Small intestine (tissue), 7 donors: ENCODE measurements at regions not wholly inside any gene's neighbourhood (a gene's known extent, or its start where the extent isn't known, plus 50 kb on each side); places are given as distances from the start of the nearest gene placed in this dataset.

ENCODE experiments used
- DNase-seq, 2 donors: peaks; one replicate each; pipeline versions ENCODE4 v3.0.0 to v3.0.0-alpha.2; 2013
- FAIRE-seq: peaks from 2 replicates; lab custom pipeline; 2012; peaks lifted over from hg19 to GRCh38; lab: Jason Lieb, UNC
- H3K27ac ChIP-seq, 3 donors: one replicate each; pipeline ENCODE4 v1.5.1; 2013; ENCODE audit warnings: low read length in 2 of 3, mild to moderate bottlenecking in 2 of 3, control low read depth in 1 of 3, inconsistent platforms in 1 of 3, low read depth in 1 of 3, moderate library complexity in 1 of 3
- H3K27me3 ChIP-seq, 3 donors: one replicate each; pipeline ENCODE4 v1.6.1; 2013; ENCODE audit warnings: low read length in 3 of 3, inconsistent platforms in 1 of 3; ENCODE audit not compliant: control insufficient read depth in 3 of 3, insufficient read depth in 3 of 3
- H3K36me3 ChIP-seq, 3 donors: one replicate each; pipeline ENCODE4 v1.6.1; 2013; ENCODE audit warnings: low read length in 3 of 3, inconsistent platforms in 1 of 3, low read depth in 1 of 3, mild to moderate bottlenecking in 1 of 3, moderate library complexity in 1 of 3; ENCODE audit not compliant: control insufficient read depth in 3 of 3, insufficient read depth in 2 of 3
- H3K4me1 ChIP-seq, 3 donors: one replicate each; pipeline ENCODE4 v1.6.1; 2013; ENCODE audit warnings: low read length in 2 of 3, inconsistent platforms in 1 of 3, low read depth in 1 of 3, mild to moderate bottlenecking in 1 of 3, moderate library complexity in 1 of 3; ENCODE audit not compliant: control insufficient read depth in 3 of 3, insufficient read depth in 2 of 3
- H3K4me3 ChIP-seq, 3 donors: one replicate each; pipeline ENCODE4 v1.5.1; 2013; ENCODE audit warnings: low read length in 3 of 3, control low read depth in 1 of 3, inconsistent platforms in 1 of 3, low read depth in 1 of 3, mild to moderate bottlenecking in 1 of 3, moderate library complexity in 1 of 3
- H3K9me3 ChIP-seq, 2 donors: one replicate each; pipeline ENCODE4 v1.6.1; 2013; ENCODE audit warnings: low read depth in 1 of 2, low read length in 1 of 2; ENCODE audit not compliant: control insufficient read depth in 2 of 2, insufficient read depth in 1 of 2
- WGBS, 3 donors: extraction: QIAGEN DNeasy Blood & Tissue Kit; methylation state at CpG; one replicate each; pipeline ENCODE4 v1.1.7; 2013; 5-methylcytosine and 5-hydroxymethylcytosine counted together
- donor health status: healthy with polysubstance abuse.
- donor health status: control.
- donor health status: control.
- donor health status: Bipolar disorder and iron deficiency.
- donor health status: healthy.

- H3K9me3 ChIP-seq = no peaks in the 10 kb centered on the region
- DNase-seq = no peak
- FAIRE-seq = no peak
These were observed 216.9 kb upstream of the RAB6C start for GRCh38 chr2:129762386-129763189.

GRCh38 chr2:129763190-129763846, 216.1 kb upstream of the RAB6C start:
- Histone ChIP-seq H3K36me3 (no peaks in the 10 kb centered on the region), H3K27me3 (no peaks in the 10 kb centered on the region), H3K27ac (no peak overlapping the region), H3K9me3 (no peaks in the 10 kb centered on the region), H3K4me3 (no peak overlapping the region), H3K4me1 (no peaks in the 10 kb centered on the region)
- DNase-seq (no peak), FAIRE-seq (no peak)
- WGBS, 3 donors = 81 to 87% (median 82%) methylated on average over 10 of the region's 10 CpGs

More at GRCh38 chr2:129762386-129763189, 216.9 kb upstream of the RAB6C start:
- Histone ChIP-seq H3K4me3 (no peak overlapping the region), H3K4me1 (no peaks in the 10 kb centered on the region), H3K36me3 (no peaks in the 10 kb centered on the region), H3K27ac (no peak overlapping the region), H3K27me3 (no peaks in the 10 kb centered on the region)
- 82 to 89% (median 88%) methylated on average over 8 of the region's 8 CpGs for WGBS, 3 donors

- H3K4me1 ChIP-seq = no peaks in the 10 kb centered on the region
These were observed 215.5 kb upstream of the RAB6C start for GRCh38 chr2:129763966-129764365.

DNA sequence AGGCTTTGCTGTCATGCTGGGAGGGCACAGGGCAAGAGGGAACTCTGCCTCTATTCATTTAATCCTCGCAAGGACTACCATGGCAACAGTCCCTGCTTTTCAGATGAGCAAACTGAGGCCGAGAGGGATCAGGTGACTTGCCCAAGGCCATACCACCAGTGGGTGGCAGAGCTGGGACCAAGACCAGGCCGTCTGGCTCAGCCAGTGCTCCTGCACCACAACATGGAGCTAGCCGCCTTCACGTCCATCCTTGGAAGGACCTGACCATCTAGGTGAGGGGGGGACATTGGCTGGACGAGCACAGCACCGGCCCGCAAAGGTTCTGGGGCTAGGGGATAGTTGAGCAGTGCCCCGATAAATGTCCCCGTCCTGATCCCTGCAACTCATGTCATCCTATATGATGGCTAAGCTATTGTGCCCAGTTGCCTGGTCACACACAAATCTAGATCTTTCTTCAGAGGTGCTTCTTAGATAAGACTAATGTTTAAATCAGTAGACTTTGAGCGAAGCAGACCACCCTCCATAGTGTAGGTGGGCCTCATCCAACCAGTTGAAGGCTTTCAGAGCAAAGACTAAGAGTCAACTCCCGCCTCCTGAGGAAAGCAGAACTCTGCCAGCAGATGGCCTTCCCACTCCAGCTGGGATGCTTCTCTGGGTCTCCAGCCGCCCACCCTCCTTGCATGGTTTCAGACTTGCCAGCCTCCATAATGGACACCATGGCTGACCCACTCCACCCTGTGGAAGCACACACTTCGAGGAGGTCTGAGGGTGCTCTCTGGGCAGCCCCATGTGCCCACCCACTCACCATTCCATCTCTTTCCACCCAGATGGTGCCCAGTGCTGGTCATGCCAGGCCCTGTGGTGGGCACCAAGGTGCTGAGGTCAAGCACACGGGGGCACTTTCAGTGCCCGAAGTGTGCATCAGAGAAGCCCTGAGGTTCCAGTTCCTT, 214.8 kb upstream of the RAB6C start:
- Histone ChIP-seq H3K27me3 (no peaks in the 10 kb centered on the region), H3K4me3 (no peak overlapping the region), H3K36me3 (no peaks in the 10 kb centered on the region), H3K9me3 (no peaks in the 10 kb centered on the region), H3K4me1 (no peaks in the 10 kb centered on the region), H3K27ac (no peak overlapping the region)
- no peak for FAIRE-seq
- 68 to 84% (median 80%) methylated on average over 13 to 16 of the region's 16 CpGs for WGBS, 3 donors
- DNase-seq = no peak

More at GRCh38 chr2:129763966-129764365, 215.5 kb upstream of the RAB6C start:
- FAIRE-seq (no peak), DNase-seq (no peak)
- no peak overlapping the region for H3K27ac ChIP-seq
- H3K9me3 ChIP-seq = no peaks in the 10 kb centered on the region
- H3K4me3 ChIP-seq = no peak overlapping the region
- H3K27me3 ChIP-seq = no peaks in the 10 kb centered on the region
- no peaks in the 10 kb centered on the region for H3K36me3 ChIP-seq
- 81 to 91% (median 81%) methylated on average over 5 of the region's 5 CpGs for WGBS, 3 donors

DNA sequence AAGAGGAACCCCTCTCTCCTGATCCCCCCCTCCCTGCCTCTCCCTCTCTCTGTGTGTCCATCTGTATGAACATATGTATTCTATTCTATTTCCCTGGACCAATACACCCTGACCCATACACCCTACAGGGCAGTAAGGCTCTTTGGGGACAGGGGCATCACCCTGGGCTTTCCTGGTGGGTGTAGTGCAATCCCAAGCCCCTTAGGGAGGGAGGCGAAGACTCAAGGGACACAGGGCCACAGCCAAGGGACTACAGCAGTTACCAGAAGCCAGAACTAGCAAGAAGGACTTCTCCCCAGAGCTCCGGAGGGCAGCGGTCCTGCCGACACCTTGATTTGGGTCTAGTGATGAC, 214.2 kb upstream of the RAB6C start:
- no peak for FAIRE-seq
- 79 to 81% (median 81%) methylated on average over 4 of the region's 4 CpGs for WGBS, 3 donors
- no peak overlapping the region for H3K27ac ChIP-seq
- H3K4me1 ChIP-seq = no peaks in the 10 kb centered on the region
- no peaks in the 10 kb centered on the region for H3K27me3 ChIP-seq
- H3K36me3 ChIP-seq = no peaks in the 10 kb centered on the region
- DNase-seq = no peak
- H3K4me3 ChIP-seq = no peak overlapping the region
- no peaks in the 10 kb centered on the region for H3K9me3 ChIP-seq

- FAIRE-seq = no peak
- H3K4me3 ChIP-seq = no peak overlapping the region
- H3K9me3 ChIP-seq = no peaks in the 10 kb centered on the region
- H3K36me3 ChIP-seq = no peaks in the 10 kb centered on the region
- no peaks in the 10 kb centered on the region for H3K4me1 ChIP-seq
- H3K27ac ChIP-seq = no peak overlapping the region
- no peaks in the 10 kb centered on the region for H3K27me3 ChIP-seq
- WGBS, 3 donors = 48 to 56% (median 49%) methylated on average over 16 of the region's 16 CpGs
- DNase-seq = no peak
These were observed 213.7 kb upstream of the RAB6C start for GRCh38 chr2:129765678-129766351.

GRCh38 chr2:129766374-129766993, 213.0 kb upstream of the RAB6C start:
- H3K27ac ChIP-seq = no peak overlapping the region
- H3K9me3 ChIP-seq = no peaks in the 10 kb centered on the region
- H3K36me3 ChIP-seq = no peaks in the 10 kb centered on the region
- H3K27me3 ChIP-seq = no peaks in the 10 kb centered on the region
- no peaks in the 10 kb centered on the region for H3K4me1 ChIP-seq
- H3K4me3 ChIP-seq = no peak overlapping the region
- WGBS, 3 donors = 79 to 84% (median 82%) methylated on average over 16 of the region's 16 CpGs
- DNase-seq = no peak
- FAIRE-seq = no peak
